ENCODE measurements at regions not wholly inside any gene's neighbourhood (a gene's known extent, or its start where the extent isn't known, plus 50 kb on each side); places are given as distances from the start of the nearest gene placed in this dataset.

GRCh38 chr2:19442731-19443130, 84.3 kb upstream of the OSR1 start:
- intact Hi-C loops (cut with DNase I): no loop called here
- DNase-seq (ENCODE audit: low spot score): no peak

GRCh38 chr2:19439081-19439480, 80.7 kb upstream of the OSR1 start:
- DNase-seq (ENCODE audit: low spot score): no peak
- intact Hi-C loops (cut with DNase I): no loop called here

DNA sequence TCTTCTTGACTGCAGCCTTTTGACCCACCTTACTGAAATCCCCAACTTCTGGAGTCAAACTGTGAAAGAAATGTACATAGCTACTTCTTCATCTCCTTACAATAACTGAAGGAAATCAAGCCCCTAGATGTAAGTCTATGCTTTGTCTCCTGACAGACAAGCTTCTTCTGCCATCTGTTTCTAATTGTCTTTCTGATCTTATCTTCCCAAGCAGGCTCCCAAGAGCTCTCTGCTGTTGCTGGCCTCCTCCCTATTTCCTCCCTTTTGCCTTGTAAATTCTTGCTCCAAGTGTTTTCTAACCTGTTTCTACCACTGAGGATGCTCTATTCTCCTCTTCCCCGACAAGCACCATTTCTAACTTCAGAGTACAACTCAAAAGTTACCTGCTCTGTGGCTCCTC, 77.4 kb upstream of the OSR1 start:
- intact Hi-C loops (cut with DNase I): no loop called here
- DNase-seq (ENCODE audit: low spot score): no peak

GRCh38 chr2:19434413-19434812, 76.0 kb upstream of the OSR1 start:
- no peak for DNase-seq (ENCODE audit: low spot score)
- intact Hi-C loops (cut with DNase I): no loop called here

- DNase-seq (ENCODE audit: low spot score): no peak
- intact Hi-C loops (cut with DNase I): no loop called here
Measured at GRCh38 chr2:19426941-19427340, 68.5 kb upstream of the OSR1 start.

GRCh38 chr2:19426144-19426543, 67.7 kb upstream of the OSR1 start:
- intact Hi-C loops (cut with DNase I): no loop called here
- no peak for DNase-seq (ENCODE audit: low spot score)

DNA sequence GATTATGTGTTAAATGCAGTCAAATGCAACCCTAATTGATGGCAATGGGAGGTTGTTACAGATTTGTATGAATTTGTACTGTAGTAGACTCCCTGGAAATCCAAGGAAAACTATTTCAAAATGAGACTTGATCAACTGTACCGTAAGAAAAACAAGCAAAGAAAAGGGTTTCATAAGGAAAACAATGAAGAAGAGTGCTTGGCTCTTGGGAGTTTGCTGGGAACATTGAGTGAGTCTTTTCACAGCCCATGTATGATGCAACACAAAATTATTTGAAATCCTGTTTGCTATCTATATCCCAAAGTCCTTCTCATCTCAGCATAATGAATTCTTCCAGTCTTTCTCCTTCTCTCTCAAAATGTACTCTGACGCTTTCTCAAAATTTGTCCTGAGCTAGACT, 67.0 kb upstream of the OSR1 start:
- no peak for DNase-seq (ENCODE audit: low spot score)
- intact Hi-C loops (cut with DNase I): no loop called here

GRCh38 chr2:19419211-19419880, 60.9 kb upstream of the OSR1 start:
- intact Hi-C loops (cut with DNase I): no loop called here
- DNase-seq (ENCODE audit: low spot score): no peak

DNA sequence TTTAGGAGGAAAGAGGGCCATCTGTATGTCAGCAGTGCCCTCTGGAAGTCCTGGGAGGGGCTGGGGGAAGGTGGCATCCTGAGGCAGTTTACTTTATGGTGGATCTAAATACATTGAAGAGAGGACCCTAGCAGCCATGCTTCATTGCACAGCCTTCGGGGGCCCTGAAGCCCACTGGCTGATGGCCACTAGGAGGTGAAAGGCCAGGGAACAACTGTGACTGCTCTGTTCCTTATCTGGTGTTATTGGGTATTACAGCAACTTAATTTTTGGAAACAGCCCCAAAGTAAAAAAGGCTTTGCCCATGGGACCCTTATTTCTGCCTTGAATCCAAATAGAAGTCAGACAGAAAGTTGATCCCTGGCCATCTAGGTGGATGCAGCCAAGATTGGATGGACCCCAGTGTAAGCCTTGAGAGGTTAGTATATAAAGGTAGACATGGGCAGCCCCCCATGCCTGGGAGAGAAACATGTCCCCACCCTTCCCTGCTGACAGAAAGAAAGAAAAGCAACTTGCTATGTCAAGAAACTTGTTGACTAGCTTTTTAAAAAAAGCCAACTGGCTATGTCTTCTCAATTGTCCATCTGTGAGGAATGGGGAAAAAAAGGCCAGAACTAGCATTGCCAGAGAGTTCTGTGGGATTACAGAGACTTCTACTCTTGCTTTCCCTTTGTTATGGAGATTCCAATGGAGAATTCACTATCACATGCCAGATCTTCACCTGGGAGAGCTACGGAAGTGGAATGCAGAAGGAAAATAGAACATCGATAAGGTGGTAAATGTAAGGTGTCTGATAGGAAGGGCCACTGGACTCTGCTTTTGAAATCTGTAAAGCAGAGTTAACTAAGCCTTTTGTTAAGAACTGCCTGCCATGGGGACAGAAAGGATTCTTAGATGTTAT, 58.6 kb upstream of the OSR1 start:
- intact Hi-C loops (cut with DNase I): no loop called here
- DNase-seq (ENCODE audit: low spot score): no peak

DNA sequence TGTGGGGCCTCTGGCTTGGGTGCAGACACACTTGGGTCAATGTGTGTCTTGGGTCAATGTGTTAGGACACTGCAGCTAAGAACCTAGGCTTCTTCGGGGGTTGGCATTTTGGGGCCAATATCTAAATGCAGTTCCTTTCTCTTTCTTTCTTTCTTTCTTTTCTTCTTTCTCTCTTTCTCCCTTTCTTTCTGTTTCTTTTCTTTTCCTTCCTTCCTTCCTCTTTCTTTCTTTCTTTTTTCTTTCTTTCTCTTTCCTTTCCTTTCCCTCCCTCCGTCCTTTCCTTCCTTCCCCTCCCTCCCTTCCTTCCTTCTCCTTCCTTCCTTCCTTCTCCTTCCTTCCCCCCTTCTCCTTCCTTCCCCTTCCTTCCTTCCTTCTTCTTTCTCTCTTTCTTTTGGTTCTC, 57.7 kb upstream of the OSR1 start:
- intact Hi-C loops (cut with DNase I): no loop called here
- DNase-seq (ENCODE audit: low spot score): no peak

DNA sequence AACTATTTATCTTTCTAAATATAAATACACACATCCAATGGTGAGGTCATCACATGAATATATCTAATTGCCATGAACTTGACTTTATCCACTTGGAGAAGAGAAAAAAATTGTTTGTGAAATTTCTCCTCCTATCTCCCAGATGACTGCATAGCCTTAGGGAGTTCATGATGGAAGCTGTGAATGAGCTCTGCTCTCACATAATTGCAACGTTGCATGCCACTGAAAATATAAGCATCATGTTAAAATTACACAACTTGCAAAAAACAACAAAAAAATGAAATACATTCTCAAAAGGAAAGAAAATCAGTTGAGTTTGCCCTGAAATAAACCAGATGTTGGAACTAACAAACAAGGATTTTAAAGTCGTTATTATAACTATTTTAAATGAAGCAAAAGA, 50.6 kb upstream of the OSR1 start:
- no peak for DNase-seq (ENCODE audit: low spot score)
- intact Hi-C loops (cut with DNase I): no loop called here

GRCh38 chr2:19408592-19408991, 50.2 kb upstream of the OSR1 start:
- DNase-seq (ENCODE audit: low spot score): no peak
- intact Hi-C loops (cut with DNase I): no loop called here
